ENCODE measurements at regions not wholly inside any gene's neighbourhood (a gene's known extent, or its start where the extent isn't known, plus 50 kb on each side); places are given as distances from the start of the nearest gene placed in this dataset.

DNA sequence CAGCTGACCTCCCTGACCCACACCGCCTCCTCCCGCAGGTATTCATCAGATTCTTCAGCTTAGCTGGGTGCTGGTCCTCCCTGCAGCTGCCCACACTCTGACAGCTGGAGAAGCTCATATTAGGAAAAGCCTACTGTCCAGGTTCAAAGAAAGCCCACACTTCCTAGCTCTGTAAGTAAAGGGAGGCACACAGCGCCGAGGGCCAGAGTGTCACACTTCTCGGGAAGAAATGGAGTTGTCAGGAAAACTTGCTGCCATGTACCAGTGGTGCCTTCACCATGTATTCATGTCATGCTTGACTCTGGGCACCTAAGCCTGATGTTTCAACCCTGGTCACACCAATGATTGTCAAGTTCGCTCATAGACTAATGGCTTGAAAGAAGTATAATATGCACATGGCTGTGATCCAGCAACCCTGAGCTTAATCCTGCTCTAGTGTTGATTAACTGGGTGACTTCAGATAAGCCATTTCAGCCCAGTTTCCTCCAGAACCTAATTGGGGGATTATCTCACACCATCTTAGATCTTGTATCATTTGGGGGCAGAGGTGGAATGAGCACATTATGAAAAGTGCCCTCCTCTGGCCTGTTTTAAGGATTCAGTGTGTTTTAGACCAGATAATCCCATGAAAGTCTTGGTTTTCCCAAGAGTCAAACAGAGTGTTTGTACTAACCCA, 180.3 kb upstream of the PARD3B start:
- DNase-seq (ENCODE audit: insufficient read length, low spot score), result no peak
- TF ChIP-seq, protein P1, sequence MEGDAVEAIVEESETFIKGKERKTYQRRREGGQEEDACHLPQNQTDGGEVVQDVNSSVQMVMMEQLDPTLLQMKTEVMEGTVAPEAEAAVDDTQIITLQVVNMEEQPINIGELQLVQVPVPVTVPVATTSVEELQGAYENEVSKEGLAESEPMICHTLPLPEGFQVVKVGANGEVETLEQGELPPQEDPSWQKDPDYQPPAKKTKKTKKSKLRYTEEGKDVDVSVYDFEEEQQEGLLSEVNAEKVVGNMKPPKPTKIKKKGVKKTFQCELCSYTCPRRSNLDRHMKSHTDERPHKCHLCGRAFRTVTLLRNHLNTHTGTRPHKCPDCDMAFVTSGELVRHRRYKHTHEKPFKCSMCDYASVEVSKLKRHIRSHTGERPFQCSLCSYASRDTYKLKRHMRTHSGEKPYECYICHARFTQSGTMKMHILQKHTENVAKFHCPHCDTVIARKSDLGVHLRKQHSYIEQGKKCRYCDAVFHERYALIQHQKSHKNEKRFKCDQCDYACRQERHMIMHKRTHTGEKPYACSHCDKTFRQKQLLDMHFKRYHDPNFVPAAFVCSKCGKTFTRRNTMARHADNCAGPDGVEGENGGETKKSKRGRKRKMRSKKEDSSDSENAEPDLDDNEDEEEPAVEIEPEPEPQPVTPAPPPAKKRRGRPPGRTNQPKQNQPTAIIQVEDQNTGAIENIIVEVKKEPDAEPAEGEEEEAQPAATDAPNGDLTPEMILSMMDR (IDR thresholded peaks at IDR 0.05; ENCODE audit: insufficient read depth, missing control alignments), result no peak
- FAIRE-seq, result peak; percentile 88

GRCh38 chr2:204365811-204366210, 179.5 kb upstream of the PARD3B start:
- peak; percentile 94 for FAIRE-seq
- DNase-seq (ENCODE audit: insufficient read length, low spot score), result no peak
- TF ChIP-seq, protein P1 (IDR thresholded peaks at IDR 0.05; ENCODE audit: insufficient read depth, missing control alignments), result no peak

DNA sequence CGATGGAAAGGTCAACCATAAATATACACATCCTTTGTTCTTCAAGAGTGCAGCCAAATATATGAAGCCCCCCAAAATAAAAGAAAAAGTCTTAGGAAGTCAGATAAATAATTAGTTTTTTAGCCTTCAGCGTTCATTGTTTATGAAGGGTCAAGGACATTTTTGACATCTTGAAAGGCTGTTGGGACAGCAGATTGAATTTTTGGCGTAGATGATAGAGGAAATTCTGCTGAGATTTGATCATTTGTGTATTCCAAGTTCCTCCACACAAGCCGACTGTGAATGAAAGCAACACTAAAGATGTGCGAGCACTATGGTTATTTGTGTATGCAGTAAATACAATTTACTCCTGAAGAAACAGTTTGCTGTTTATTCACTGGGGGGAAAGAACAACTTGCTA, 177.8 kb upstream of the PARD3B start:
- TF ChIP-seq, protein P1 (IDR thresholded peaks at IDR 0.05; ENCODE audit: insufficient read depth, missing control alignments), result no peak
- no peak for DNase-seq (ENCODE audit: insufficient read length, low spot score)
- no peak for FAIRE-seq

GRCh38 chr2:204370172-204370718, 175.0 kb upstream of the PARD3B start:
- DNase-seq (ENCODE audit: insufficient read length, low spot score) (no peak), FAIRE-seq (no peak)
- TF ChIP-seq, protein P1 (IDR thresholded peaks at IDR 0.05; ENCODE audit: insufficient read depth, missing control alignments), result no peak

DNA sequence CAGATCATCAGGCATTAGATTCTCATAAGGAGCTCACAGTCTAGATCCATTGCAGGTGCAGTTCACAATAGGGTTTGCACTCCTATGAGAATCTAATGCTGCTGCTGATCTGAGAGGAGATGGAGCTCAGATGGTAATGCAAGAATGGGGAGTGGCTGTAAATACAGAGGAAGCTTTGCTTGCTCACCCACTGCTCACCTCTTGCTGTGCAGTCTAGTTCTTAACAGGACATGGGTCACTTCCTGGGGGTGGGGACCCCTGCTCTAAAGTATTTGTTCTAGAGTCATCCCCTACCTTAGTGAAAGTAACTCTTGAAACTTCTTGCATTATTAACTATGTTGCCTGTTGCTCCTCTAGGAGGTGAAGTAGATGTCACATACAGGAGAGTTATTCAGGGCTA, 171.3 kb upstream of the PARD3B start:
- FAIRE-seq, result no peak
- TF ChIP-seq, protein P1 (IDR thresholded peaks at IDR 0.05; ENCODE audit: insufficient read depth, missing control alignments), result no peak
- DNase-seq (ENCODE audit: insufficient read length, low spot score), result no peak

DNA sequence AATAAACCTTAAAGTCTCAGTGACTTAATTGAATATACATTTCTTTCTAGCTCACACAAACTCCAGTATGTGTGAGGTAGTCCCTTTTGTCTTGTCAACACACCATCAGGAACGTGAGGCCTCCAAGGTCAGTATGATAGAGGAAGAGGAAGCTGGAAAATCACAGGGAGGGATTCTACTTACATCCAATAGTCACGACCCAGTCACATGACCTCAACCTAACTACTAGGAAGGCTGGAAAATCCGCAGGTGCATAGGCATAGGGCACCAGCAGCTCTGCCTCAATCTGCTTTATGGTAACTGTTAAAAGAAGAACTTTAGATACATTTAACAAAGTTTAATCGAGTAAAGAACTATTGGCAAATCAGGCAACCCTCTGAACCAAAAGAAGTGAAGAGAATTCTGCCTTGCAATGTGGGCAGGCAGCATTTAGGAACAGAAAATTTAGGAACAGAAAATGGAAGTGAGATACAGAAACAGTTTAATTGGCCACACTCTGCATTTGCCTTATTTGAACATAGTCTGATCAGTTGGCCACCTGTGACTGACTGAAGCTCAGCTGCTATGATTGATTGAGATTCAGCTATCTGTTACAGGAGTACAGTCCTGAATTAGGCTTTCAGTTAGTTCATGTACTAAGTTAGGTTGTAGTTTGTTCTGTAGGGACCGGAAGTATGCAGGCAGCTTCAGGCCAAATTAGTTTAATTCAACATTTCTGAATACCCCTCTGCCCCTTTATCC, 165.0 kb upstream of the PARD3B start:
- DNase-seq (ENCODE audit: insufficient read length, low spot score), result no peak
- no peak for FAIRE-seq
- TF ChIP-seq, protein P1 (IDR thresholded peaks at IDR 0.05; ENCODE audit: insufficient read depth, missing control alignments), result no peak

DNA sequence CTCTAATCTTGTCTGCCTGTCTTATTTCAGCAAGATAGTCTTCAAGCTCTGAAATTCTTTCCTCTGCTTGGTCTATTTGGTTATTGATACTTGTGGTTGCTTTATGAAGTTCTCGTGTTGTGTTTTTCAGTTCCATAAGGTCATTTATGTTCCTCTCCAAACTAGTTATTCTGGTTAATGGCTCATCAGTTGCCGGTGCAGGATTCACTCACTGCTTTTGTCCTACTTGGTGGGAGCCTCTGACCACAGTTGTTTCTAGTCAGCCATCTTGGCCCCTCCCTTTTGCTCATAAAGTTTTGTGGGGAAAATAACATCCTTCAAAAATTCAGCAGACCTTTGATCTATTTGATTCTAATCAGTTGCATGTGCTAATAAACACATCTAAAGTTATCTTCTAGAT, 158.6 kb upstream of the PARD3B start:
- no peak for DNase-seq (ENCODE audit: insufficient read length, low spot score)
- FAIRE-seq, result no peak
- TF ChIP-seq, protein P1 (IDR thresholded peaks at IDR 0.05; ENCODE audit: insufficient read depth, missing control alignments), result no peak
